ENCODE measurements at regions not wholly inside any gene's neighbourhood (a gene's known extent, or its start where the extent isn't known, plus 50 kb on each side); places are given as distances from the start of the nearest gene placed in this dataset.

- TF ChIP-seq EZH2phosphoT487 (IDR thresholded peaks at IDR 0.05; ENCODE audit: low read depth, severe bottlenecking, unreplicated experiment) = no peak
- no peak for TF ChIP-seq CTCF (IDR thresholded peaks at IDR 0.05; ENCODE audit: poor library complexity)
- no peak for TF ChIP-seq EZH2 (IDR thresholded peaks at IDR 0.05; ENCODE audit: borderline replicate concordance)
- DNase-seq (ENCODE audit: low spot score) = peak; percentile 21
These were observed 168.1 kb downstream of the NXPE2 start for GRCh38 chr11:114846416-114846791.

GRCh38 chr11:114847306-114847975 is 169.1 kb downstream of the NXPE2 start:
- no peaks in the 10 kb centered on the region for H3K79me2 ChIP-seq
- 28% methylated on average over 7 of the region's 7 CpGs for whole genome bisulfite sequencing (ENCODE audit: low lambda C conversion rate, missing lambda C conversion rate)
- peaks cover 8% of the 10 kb centered on the region for H3K27me3 ChIP-seq
- H3K9me3 ChIP-seq (ENCODE audit: low read depth) = no peaks in the 10 kb centered on the region
- no peaks in the 10 kb centered on the region for H3K36me3 ChIP-seq (replicated peaks; ENCODE audit: insufficient read depth, low read depth)
- no peaks in the 10 kb centered on the region for H4K20me1 ChIP-seq (ENCODE audit: insufficient read depth, poor library complexity, severe bottlenecking)
- H3K4me2 ChIP-seq = no peak overlapping the region
- no peak overlapping the region for H2AFZ ChIP-seq
- H3K27ac ChIP-seq = no peak overlapping the region
- no peak for DNase-seq (ENCODE audit: low spot score)
- no peaks in the 10 kb centered on the region for H3K9me2 ChIP-seq (replicated peaks; ENCODE audit: insufficient read depth)
- H3K4me1 ChIP-seq (ENCODE audit: insufficient read depth) = no peaks in the 10 kb centered on the region
- no peak for TF ChIP-seq EZH2 (IDR thresholded peaks at IDR 0.05; ENCODE audit: borderline replicate concordance)
- TF ChIP-seq EZH2phosphoT487 (IDR thresholded peaks at IDR 0.05; ENCODE audit: low read depth, severe bottlenecking, unreplicated experiment) = no peak
- no peak for TF ChIP-seq CTCF (IDR thresholded peaks at IDR 0.05; ENCODE audit: poor library complexity)
- H3K4me3 ChIP-seq = no peak overlapping the region

More at GRCh38 chr11:114846416-114846791, 168.1 kb downstream of the NXPE2 start:
- no peak overlapping the region for H3K27ac ChIP-seq
- peaks cover 8% of the 10 kb centered on the region for H3K27me3 ChIP-seq
- no peak overlapping the region for H3K4me2 ChIP-seq
- no peak overlapping the region for H2AFZ ChIP-seq
- 66% methylated on average over 3 of the region's 3 CpGs for WGBS (ENCODE audit: low lambda C conversion rate, missing lambda C conversion rate)
- no peaks in the 10 kb centered on the region for H3K9me3 ChIP-seq (ENCODE audit: low read depth)
- H3K4me1 ChIP-seq (ENCODE audit: insufficient read depth) = no peaks in the 10 kb centered on the region
- H4K20me1 ChIP-seq (ENCODE audit: insufficient read depth, poor library complexity, severe bottlenecking) = no peaks in the 10 kb centered on the region
- no peaks in the 10 kb centered on the region for H3K9me2 ChIP-seq (replicated peaks; ENCODE audit: insufficient read depth)
- no peaks in the 10 kb centered on the region for H3K36me3 ChIP-seq (replicated peaks; ENCODE audit: insufficient read depth, low read depth)
- H3K4me3 ChIP-seq = no peak overlapping the region
- no peaks in the 10 kb centered on the region for H3K79me2 ChIP-seq

DNA sequence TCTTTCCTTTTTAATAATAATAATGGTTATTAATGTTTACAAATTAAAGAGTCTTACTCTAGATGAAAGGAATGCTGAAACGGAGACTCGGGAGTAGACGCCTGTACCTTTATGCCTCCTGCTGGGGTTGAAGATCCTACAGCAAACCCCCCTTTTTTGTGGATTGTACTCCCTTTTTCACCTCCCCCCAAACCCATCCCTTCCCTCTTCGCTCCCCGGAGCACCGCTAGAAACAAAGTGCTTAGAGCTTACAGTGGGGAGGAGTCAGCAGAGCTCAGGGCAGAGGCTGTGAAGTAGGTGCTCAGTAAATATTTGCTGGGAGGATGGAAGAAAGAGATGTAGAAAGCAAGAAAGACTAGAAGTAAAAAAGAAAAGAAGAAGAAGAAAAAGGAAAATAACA is 169.7 kb downstream of the NXPE2 start:
- Histone ChIP-seq H3K4me1 (ENCODE audit: insufficient read depth) (no peaks in the 10 kb centered on the region), H3K4me3 (no peak overlapping the region), H3K9me2 (replicated peaks; ENCODE audit: insufficient read depth) (no peaks in the 10 kb centered on the region), H3K79me2 (no peaks in the 10 kb centered on the region), H3K9me3 (ENCODE audit: low read depth) (no peaks in the 10 kb centered on the region), H3K4me2 (no peak overlapping the region), H2AFZ (no peak overlapping the region), H3K27me3 (peaks cover 8% of the 10 kb centered on the region), H4K20me1 (ENCODE audit: insufficient read depth, poor library complexity, severe bottlenecking) (no peaks in the 10 kb centered on the region), H3K36me3 (replicated peaks; ENCODE audit: insufficient read depth, low read depth) (no peaks in the 10 kb centered on the region), H3K27ac (no peak overlapping the region)
- TF ChIP-seq EZH2 (IDR thresholded peaks at IDR 0.05; ENCODE audit: borderline replicate concordance) = no peak
- no peak for TF ChIP-seq EZH2phosphoT487 (IDR thresholded peaks at IDR 0.05; ENCODE audit: low read depth, severe bottlenecking, unreplicated experiment)
- no peak for TF ChIP-seq CTCF (IDR thresholded peaks at IDR 0.05; ENCODE audit: poor library complexity)
- DNase-seq (ENCODE audit: low spot score) = no peak
- WGBS (ENCODE audit: low lambda C conversion rate, missing lambda C conversion rate) = 26% methylated on average over 6 of the region's 6 CpGs
